ENCODE measurements at regions not wholly inside any gene's neighbourhood (a gene's known extent, or its start where the extent isn't known, plus 50 kb on each side); places are given as distances from the start of the nearest gene placed in this dataset.

DNA sequence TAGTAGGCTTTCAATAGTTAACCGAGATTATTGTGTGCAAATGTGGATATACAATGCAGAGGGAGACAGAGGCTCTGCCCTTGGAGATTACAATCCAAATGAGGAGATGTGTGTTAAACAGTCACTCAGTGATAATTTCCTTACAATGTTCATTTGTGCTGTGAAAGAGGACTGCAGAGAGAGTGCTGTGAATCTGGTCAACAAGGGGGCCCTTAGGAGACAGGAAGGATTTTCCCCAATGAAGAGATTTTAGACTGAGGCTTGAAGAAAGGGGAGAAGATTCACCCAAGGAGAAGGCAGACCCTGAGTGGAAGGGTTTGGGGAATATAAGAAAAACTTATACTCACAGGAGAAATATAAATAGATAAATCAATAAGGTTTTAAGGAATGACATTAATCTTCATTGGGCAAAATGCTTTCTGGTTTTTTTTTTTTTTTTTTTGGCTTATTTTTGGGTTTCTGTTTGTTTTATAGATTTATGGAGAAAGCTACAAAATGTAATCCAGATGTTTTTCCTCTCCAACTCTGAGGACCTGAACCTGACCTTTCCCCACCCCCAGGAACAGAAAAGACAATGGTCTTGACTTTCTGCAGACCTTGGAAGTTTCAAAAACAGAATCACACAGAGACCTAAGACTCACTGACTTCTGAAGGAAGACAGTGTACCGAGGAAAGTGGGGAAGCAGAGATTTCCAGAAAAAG, 151.3 kb upstream of the SERPINE2 start:
- Histone ChIP-seq H3K4me1 (no peaks in the 10 kb centered on the region), H3K9me3 (no peaks in the 10 kb centered on the region), H3K36me3 (no peaks in the 10 kb centered on the region), H3K4me3 (no peak overlapping the region), H3K27me3 (no peaks in the 10 kb centered on the region), H3K9ac (ENCODE audit: low read depth in 2 of 2, low read length in 2 of 2) (no peak overlapping the region), H3K27ac (no peak overlapping the region)
- intact Hi-C loops (cut with DNase I): no loop called here
- TF ChIP-seq, protein P1, sequence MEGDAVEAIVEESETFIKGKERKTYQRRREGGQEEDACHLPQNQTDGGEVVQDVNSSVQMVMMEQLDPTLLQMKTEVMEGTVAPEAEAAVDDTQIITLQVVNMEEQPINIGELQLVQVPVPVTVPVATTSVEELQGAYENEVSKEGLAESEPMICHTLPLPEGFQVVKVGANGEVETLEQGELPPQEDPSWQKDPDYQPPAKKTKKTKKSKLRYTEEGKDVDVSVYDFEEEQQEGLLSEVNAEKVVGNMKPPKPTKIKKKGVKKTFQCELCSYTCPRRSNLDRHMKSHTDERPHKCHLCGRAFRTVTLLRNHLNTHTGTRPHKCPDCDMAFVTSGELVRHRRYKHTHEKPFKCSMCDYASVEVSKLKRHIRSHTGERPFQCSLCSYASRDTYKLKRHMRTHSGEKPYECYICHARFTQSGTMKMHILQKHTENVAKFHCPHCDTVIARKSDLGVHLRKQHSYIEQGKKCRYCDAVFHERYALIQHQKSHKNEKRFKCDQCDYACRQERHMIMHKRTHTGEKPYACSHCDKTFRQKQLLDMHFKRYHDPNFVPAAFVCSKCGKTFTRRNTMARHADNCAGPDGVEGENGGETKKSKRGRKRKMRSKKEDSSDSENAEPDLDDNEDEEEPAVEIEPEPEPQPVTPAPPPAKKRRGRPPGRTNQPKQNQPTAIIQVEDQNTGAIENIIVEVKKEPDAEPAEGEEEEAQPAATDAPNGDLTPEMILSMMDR (IDR thresholded peaks at IDR 0.05): no peak
- DNase-seq: no peak

- no peaks in the 10 kb centered on the region for H3K9me3 ChIP-seq
- no peaks in the 10 kb centered on the region for H3K36me3 ChIP-seq
- no peaks in the 10 kb centered on the region for H3K4me1 ChIP-seq
- H3K27me3 ChIP-seq: no peaks in the 10 kb centered on the region
- H3K27ac ChIP-seq: no peak overlapping the region
- H3K9ac ChIP-seq (ENCODE audit: low read depth in 2 of 2, low read length in 2 of 2): no peak overlapping the region
- TF ChIP-seq, protein P1 (IDR thresholded peaks at IDR 0.05): no peak
- no peak for DNase-seq
- intact Hi-C loops (cut with DNase I): no loop called here
- H3K4me3 ChIP-seq: no peak overlapping the region
Measured at GRCh38 chr2:224187220-224187619, 148.1 kb upstream of the SERPINE2 start.

GRCh38 chr2:224185023-224185601, 146.0 kb upstream of the SERPINE2 start:
- Histone ChIP-seq H3K27me3 (no peaks in the 10 kb centered on the region), H3K9me3 (no peaks in the 10 kb centered on the region), H3K4me3 (no peak overlapping the region), H3K4me1 (no peaks in the 10 kb centered on the region), H3K9ac (ENCODE audit: low read depth in 2 of 2, low read length in 2 of 2) (no peak overlapping the region), H3K36me3 (no peaks in the 10 kb centered on the region), H3K27ac (no peak overlapping the region)
- no peak for DNase-seq
- intact Hi-C loops (cut with DNase I): no loop called here
- TF ChIP-seq, protein P1 (IDR thresholded peaks at IDR 0.05): no peak

DNA sequence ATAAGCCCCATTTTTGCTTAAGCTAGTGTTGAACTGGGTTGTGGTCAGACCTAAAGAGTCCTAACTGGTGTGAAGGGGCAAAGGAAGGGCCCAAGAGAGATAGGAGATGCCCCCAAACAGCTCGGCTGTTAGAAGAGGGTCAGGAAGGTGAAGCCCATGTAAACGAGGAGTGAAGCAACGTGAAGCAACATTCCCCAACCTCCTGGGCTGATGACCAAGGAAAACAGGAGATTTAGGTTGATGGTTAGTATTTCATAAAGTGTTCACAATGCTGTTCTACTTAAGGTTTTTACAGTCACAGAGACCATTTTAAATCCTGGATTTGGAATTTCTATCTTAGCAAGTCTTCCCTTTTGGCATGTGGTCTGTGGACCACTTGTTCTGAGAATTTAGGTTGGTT, 144.0 kb upstream of the SERPINE2 start:
- no peaks in the 10 kb centered on the region for H3K36me3 ChIP-seq
- no peak for DNase-seq
- no peak overlapping the region for H3K4me3 ChIP-seq
- H3K9me3 ChIP-seq: no peaks in the 10 kb centered on the region
- H3K4me1 ChIP-seq: no peaks in the 10 kb centered on the region
- no peaks in the 10 kb centered on the region for H3K27me3 ChIP-seq
- TF ChIP-seq, protein P1 (IDR thresholded peaks at IDR 0.05): no peak
- H3K27ac ChIP-seq: no peak overlapping the region
- intact Hi-C loops (cut with DNase I): no loop called here
- no peak overlapping the region for H3K9ac ChIP-seq (ENCODE audit: low read depth in 2 of 2, low read length in 2 of 2)

DNA sequence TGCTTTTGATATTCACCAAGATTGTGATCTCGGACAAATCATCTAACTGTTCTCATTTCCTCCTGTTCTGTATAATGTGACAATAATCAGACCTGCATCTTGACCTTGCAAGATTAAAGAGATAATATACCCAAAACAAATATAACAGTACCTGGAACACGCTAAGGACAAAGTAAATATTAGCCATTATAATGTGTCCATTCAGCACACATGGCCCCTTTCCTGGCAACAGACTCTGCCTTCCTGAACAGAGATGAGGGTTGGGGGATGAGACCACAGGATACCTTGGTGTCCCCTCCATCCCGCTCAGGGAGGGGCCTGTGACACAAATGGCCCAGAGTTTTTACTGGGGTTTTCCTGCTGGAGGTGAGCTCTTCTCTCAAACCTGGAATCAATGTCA, 143.4 kb upstream of the SERPINE2 start:
- TF ChIP-seq, protein P1 (IDR thresholded peaks at IDR 0.05): no peak
- intact Hi-C loops (cut with DNase I): no loop called here

More for the DNA sequence above, 143.4 kb upstream of the SERPINE2 start:
- no peaks in the 10 kb centered on the region for H3K27me3 ChIP-seq
- no peak overlapping the region for H3K4me3 ChIP-seq
- no peaks in the 10 kb centered on the region for H3K9me3 ChIP-seq
- H3K4me1 ChIP-seq: no peaks in the 10 kb centered on the region
- no peak overlapping the region for H3K27ac ChIP-seq
- H3K9ac ChIP-seq (ENCODE audit: low read depth in 2 of 2, low read length in 2 of 2): no peak overlapping the region
- H3K36me3 ChIP-seq: no peaks in the 10 kb centered on the region
- no peak for DNase-seq
